ENCODE measurements at regions not wholly inside any gene's neighbourhood (a gene's known extent, or its start where the extent isn't known, plus 50 kb on each side); places are given as distances from the start of the nearest gene placed in this dataset.

DNA sequence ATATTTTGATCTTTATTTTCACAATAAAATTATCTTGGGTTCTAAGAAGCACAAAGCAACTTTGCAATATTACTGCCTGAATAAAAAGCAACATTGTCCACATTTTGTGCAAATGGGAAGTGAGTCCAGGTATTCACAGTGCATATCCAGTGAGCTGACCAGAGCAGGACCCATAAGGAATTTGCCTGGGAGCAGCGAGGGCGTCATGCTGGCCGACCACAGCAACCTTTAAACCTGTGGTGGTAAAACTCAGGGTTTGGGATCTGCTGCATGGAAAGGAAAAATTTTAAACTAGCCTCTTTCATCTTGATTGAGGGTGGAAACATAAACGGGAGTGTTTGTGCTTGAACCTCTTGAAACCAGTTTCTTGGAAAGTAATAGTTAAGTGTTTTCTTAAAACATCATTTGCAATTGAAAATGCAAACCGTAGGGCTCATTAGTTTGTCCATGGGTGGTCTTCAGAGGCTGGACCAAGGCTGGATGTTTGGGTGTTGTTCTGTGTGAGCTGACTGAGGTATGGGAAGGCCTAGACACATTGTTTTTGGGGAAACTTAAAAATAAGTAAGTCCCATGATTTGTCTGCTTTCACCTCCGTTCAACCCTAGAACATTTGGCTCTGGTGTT is 85.0 kb upstream of the ANKH start:
- TF ChIP-seq, protein P1, sequence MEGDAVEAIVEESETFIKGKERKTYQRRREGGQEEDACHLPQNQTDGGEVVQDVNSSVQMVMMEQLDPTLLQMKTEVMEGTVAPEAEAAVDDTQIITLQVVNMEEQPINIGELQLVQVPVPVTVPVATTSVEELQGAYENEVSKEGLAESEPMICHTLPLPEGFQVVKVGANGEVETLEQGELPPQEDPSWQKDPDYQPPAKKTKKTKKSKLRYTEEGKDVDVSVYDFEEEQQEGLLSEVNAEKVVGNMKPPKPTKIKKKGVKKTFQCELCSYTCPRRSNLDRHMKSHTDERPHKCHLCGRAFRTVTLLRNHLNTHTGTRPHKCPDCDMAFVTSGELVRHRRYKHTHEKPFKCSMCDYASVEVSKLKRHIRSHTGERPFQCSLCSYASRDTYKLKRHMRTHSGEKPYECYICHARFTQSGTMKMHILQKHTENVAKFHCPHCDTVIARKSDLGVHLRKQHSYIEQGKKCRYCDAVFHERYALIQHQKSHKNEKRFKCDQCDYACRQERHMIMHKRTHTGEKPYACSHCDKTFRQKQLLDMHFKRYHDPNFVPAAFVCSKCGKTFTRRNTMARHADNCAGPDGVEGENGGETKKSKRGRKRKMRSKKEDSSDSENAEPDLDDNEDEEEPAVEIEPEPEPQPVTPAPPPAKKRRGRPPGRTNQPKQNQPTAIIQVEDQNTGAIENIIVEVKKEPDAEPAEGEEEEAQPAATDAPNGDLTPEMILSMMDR (IDR thresholded peaks at IDR 0.05; ENCODE audit: control insufficient read depth, extremely low read depth, insufficient read depth), result no peak
- H3K4me3 ChIP-seq (ENCODE audit: low read depth, low read length), result no peak overlapping the region
- DNase-seq (ENCODE audit: low read depth), result no peak

DNA sequence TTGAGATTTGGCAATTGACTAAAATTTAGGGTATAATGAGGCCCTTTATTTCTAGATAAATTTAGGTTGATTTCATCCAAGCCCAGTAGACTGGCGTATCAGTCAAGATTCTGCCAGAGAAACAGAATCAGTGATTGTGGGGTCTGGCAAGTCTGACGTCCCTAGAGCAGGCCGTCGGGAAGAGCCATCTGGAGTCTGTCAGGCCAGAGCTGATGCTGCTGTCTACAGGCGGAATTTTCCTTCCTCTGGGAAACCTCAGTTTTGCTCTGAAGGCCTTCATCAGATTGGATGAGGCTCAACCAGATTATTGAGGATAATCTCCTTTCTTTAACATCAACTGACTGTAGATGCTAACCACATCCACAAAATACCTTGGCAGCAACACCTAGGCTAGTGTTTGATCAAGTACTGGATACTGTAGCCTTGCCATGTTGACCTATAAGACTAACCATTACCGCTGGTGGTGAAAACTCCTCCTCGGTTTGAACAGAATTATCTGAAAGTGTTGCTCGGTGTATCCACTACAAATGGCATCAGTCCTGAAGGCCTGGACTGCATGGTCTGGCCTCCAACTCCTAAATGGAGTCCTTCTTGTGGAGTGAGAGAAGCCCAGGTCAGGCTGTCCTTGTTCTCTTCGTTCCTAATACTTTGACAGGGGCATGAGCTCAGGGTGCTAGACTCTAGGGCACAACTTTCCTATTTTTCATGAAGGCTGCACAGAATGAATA is 83.2 kb upstream of the ANKH start:
- DNase-seq (ENCODE audit: low read depth), result no peak
- no peak overlapping the region for H3K4me3 ChIP-seq (ENCODE audit: low read depth, low read length)
- TF ChIP-seq, protein P1 (IDR thresholded peaks at IDR 0.05; ENCODE audit: control insufficient read depth, extremely low read depth, insufficient read depth), result no peak

DNA sequence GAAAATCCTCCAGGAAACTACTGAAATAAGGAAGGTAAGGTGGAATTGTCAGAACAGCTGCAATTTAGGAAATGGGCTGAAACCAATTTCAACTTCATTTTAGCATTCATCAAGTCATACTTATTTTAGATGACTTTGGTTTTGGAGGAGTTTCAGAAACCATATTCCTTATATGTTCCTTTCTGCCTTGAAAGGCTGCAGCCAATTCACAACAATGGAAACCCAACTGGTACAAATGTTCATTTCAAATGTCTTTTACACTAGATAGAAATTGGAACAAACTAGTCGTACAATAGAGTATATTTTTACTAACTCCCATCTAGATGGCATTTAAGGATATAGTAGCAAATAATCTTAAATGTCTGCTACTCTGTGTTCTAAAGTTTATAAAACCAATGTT is 82.6 kb upstream of the ANKH start:
- DNase-seq (ENCODE audit: low read depth), result no peak
- H3K4me3 ChIP-seq (ENCODE audit: low read depth, low read length), result no peak overlapping the region

DNA sequence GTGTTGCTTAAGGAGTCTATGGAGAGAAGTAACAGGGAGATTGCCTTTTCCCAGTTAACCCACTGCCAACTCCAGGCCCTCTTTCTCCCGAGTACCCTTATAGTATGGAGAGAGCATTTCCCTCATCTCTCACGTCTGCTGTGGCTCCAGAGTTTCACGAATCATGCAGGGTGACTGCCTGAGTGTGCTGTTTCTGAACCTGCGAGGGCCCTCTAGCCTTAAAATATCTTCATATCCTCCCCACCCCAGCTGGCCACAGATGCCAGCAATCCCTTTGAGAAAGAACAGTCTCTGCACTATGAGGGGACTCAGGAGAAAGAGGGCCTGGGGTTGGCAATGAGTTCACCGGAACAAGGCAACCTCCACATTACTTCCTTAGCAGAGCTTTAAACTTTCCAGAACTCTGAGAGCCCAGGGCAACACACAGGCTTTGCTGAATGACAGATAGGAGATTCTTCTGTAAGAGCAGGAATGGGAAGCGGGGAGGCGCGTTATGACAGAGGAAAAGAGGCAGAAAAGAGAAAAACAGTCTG is 81.6 kb upstream of the ANKH start:
- DNase-seq (ENCODE audit: low read depth), result no peak
- TF ChIP-seq, protein P1 (IDR thresholded peaks at IDR 0.05; ENCODE audit: control insufficient read depth, extremely low read depth, insufficient read depth), result no peak
- no peak overlapping the region for H3K4me3 ChIP-seq (ENCODE audit: low read depth, low read length)

More for the DNA sequence above, 82.6 kb upstream of the ANKH start:
- TF ChIP-seq, protein P1 (IDR thresholded peaks at IDR 0.05; ENCODE audit: control insufficient read depth, extremely low read depth, insufficient read depth), result no peak

DNA sequence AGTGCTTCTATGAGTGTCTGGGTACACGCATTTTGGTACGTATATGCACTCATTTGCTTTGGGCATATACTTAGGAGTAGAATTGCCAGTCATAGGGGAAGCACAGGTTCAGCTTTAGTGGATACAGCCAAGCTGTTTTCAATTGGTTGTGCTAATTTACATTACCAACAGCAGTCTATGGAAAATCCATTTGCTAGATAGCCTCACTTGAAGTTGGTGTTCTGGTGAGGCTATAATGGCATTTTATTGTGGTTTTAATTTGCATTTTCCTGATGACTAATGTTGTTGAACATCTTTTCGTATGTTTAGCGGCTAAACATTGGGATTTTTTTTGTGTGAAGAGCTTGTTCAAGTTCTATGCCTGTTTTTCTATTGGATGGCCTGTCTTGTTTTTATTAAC is 76.8 kb upstream of the ANKH start:
- TF ChIP-seq, protein P1 (IDR thresholded peaks at IDR 0.05; ENCODE audit: control insufficient read depth, extremely low read depth, insufficient read depth), result no peak
- no peak overlapping the region for H3K4me3 ChIP-seq (ENCODE audit: low read depth, low read length)
- DNase-seq (ENCODE audit: low read depth), result no peak

DNA sequence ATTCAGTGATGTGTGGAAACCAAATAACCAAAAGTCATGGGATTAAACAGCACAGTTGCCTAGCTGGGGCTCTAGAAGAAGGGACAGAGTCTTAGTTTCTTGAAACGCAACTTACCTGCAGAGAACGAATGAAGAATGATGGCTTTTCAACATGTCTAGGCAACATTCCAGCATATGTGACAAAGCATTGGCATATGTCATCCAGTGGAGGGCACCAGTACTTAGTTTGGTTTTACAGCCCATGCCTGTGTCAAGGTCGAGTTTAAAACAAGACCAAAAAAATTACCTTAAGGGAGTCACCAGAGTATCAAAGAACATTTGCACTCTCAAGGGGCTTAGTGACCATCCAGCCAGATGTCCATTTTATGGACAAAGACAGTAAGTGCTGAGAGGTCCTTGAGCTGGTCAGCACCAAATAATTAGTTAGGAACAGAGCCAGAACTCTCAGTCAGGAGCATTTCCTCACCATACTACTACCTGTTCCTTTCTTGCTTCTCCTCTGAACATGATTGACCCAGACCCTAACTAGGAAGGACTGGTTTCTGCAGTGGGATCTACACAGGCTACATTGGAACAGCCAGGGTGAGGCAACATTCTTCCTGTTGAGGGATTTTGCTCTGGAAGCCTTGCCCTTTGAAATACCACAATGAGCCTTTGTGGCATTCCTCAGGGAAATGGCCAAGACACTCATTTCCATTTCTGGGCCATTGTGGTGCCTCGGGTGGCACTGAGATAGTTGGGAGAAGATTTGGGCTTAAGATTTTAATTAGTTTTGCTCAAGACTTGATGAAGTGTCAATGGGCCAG is 75.4 kb upstream of the ANKH start:
- DNase-seq (ENCODE audit: low read depth), result peak; percentile 61

More for the DNA sequence above, 75.4 kb upstream of the ANKH start:
- no peak overlapping the region for H3K4me3 ChIP-seq (ENCODE audit: low read depth, low read length)
- TF ChIP-seq, protein P1 (IDR thresholded peaks at IDR 0.05; ENCODE audit: control insufficient read depth, extremely low read depth, insufficient read depth), result peak; percentile 68
